ENCODE measurements at regions not wholly inside any gene's neighbourhood (a gene's known extent, or its start where the extent isn't known, plus 50 kb on each side); places are given as distances from the start of the nearest gene placed in this dataset.

GRCh38 chr10:44193166-44193565, 191.7 kb downstream of the CXCL12 start:
- ATAC-seq (ENCODE audit: low read depth in 2 of 2), result no peak
- H3K4me3 Mint-ChIP-seq, result no peak overlapping the region
- H3K9me3 ChIP-seq (ENCODE audit: control insufficient read depth in 2 of 2, low read length in 2 of 2), result no peaks in the 10 kb centered on the region

GRCh38 chr10:44192435-44192834, 192.5 kb downstream of the CXCL12 start:
- H3K4me3 ChIP-seq (ENCODE audit: low read depth, low read length), result no peak overlapping the region
- Mint-ChIP-seq H3K36me3 (no peaks in the 10 kb centered on the region), H3K4me3 (no peak overlapping the region), H3K27ac (no peak overlapping the region), H3K27me3 (no peaks in the 10 kb centered on the region), H3K9me3 (peaks cover 0 to 7% (median 0%) of the 10 kb centered on the region in 7 donors), H3K4me1 (no peaks in the 10 kb centered on the region)
- H3K27me3 ChIP-seq (ENCODE audit: control insufficient read depth, insufficient read depth, low read length), result no peaks in the 10 kb centered on the region
- DNase-seq (no peak), ATAC-seq (ENCODE audit: low read depth in 2 of 2) (no peak)
- H3K4me1 ChIP-seq (ENCODE audit: control insufficient read depth, insufficient read depth, low read length, poor library complexity, severe bottlenecking), result no peaks in the 10 kb centered on the region
- H3K27ac ChIP-seq (ENCODE audit: insufficient read depth, low read length, poor library complexity, severe bottlenecking), result no peak overlapping the region
- H3K36me3 ChIP-seq (ENCODE audit: control insufficient read depth, insufficient read depth, low read length), result no peaks in the 10 kb centered on the region
- no peaks in the 10 kb centered on the region for H3K9me3 ChIP-seq (ENCODE audit: control insufficient read depth in 2 of 2, low read length in 2 of 2)

More at GRCh38 chr10:44193166-44193565, 191.7 kb downstream of the CXCL12 start:
- Histone ChIP-seq H3K27me3 (ENCODE audit: control insufficient read depth, insufficient read depth, low read length) (no peaks in the 10 kb centered on the region), H3K4me1 (ENCODE audit: control insufficient read depth, insufficient read depth, low read length, poor library complexity, severe bottlenecking) (no peaks in the 10 kb centered on the region), H3K27ac (ENCODE audit: insufficient read depth, low read length, poor library complexity, severe bottlenecking) (no peak overlapping the region), H3K4me3 (ENCODE audit: low read depth, low read length) (no peak overlapping the region), H3K36me3 (ENCODE audit: control insufficient read depth, insufficient read depth, low read length) (no peaks in the 10 kb centered on the region)
- Mint-ChIP-seq H3K27ac (no peak overlapping the region), H3K27me3 (no peaks in the 10 kb centered on the region), H3K36me3 (no peaks in the 10 kb centered on the region), H3K4me1 (no peaks in the 10 kb centered on the region), H3K9me3 (peaks cover 0 to 5% (median 0%) of the 10 kb centered on the region in 7 donors)
- DNase-seq, result no peak

GRCh38 chr10:44190541-44190940, 194.4 kb downstream of the CXCL12 start:
- Mint-ChIP-seq H3K9me3 (peaks cover 0 to 6% (median 0%) of the 10 kb centered on the region in 7 donors), H3K4me1 (no peaks in the 10 kb centered on the region), H3K27ac (no peak overlapping the region), H3K4me3 (no peak overlapping the region), H3K27me3 (no peaks in the 10 kb centered on the region), H3K36me3 (no peaks in the 10 kb centered on the region)
- Histone ChIP-seq H3K4me1 (ENCODE audit: control insufficient read depth, insufficient read depth, low read length, poor library complexity, severe bottlenecking) (no peaks in the 10 kb centered on the region), H3K27ac (ENCODE audit: insufficient read depth, low read length, poor library complexity, severe bottlenecking) (no peak overlapping the region), H3K36me3 (ENCODE audit: control insufficient read depth, insufficient read depth, low read length) (no peaks in the 10 kb centered on the region), H3K27me3 (ENCODE audit: control insufficient read depth, insufficient read depth, low read length) (no peaks in the 10 kb centered on the region), H3K9me3 (ENCODE audit: control insufficient read depth in 2 of 2, low read length in 2 of 2) (no peaks in the 10 kb centered on the region), H3K4me3 (ENCODE audit: low read depth, low read length) (no peak overlapping the region)
- ATAC-seq (ENCODE audit: low read depth in 2 of 2) (no peak), DNase-seq (no peak)

GRCh38 chr10:44186821-44187220, 198.1 kb downstream of the CXCL12 start:
- Histone ChIP-seq H3K27ac (ENCODE audit: insufficient read depth, low read length, poor library complexity, severe bottlenecking) (no peak overlapping the region), H3K36me3 (ENCODE audit: control insufficient read depth, insufficient read depth, low read length) (no peaks in the 10 kb centered on the region), H3K4me3 (ENCODE audit: low read depth, low read length) (no peak overlapping the region), H3K27me3 (ENCODE audit: control insufficient read depth, insufficient read depth, low read length) (no peaks in the 10 kb centered on the region), H3K9me3 (ENCODE audit: control insufficient read depth in 2 of 2, low read length in 2 of 2) (no peaks in the 10 kb centered on the region), H3K4me1 (ENCODE audit: control insufficient read depth, insufficient read depth, low read length, poor library complexity, severe bottlenecking) (no peaks in the 10 kb centered on the region)
- ATAC-seq (ENCODE audit: low read depth in 2 of 2) (no peak), DNase-seq (no peak)
- no peaks in the 10 kb centered on the region for H3K36me3 Mint-ChIP-seq
- no peaks in the 10 kb centered on the region for H3K27me3 Mint-ChIP-seq
- no peak overlapping the region for H3K4me3 Mint-ChIP-seq
- H3K4me1 Mint-ChIP-seq, result no peaks in the 10 kb centered on the region
- no peak overlapping the region for H3K27ac Mint-ChIP-seq
- H3K9me3 Mint-ChIP-seq, result peaks cover 0 to 10% (median 2%) of the 10 kb centered on the region in 7 donors

GRCh38 chr10:44186150-44186549, 198.7 kb downstream of the CXCL12 start:
- Histone ChIP-seq H3K9me3 (ENCODE audit: control insufficient read depth in 2 of 2, low read length in 2 of 2) (no peaks in the 10 kb centered on the region), H3K4me3 (ENCODE audit: low read depth, low read length) (no peak overlapping the region), H3K36me3 (ENCODE audit: control insufficient read depth, insufficient read depth, low read length) (no peaks in the 10 kb centered on the region), H3K27me3 (ENCODE audit: control insufficient read depth, insufficient read depth, low read length) (no peaks in the 10 kb centered on the region), H3K27ac (ENCODE audit: insufficient read depth, low read length, poor library complexity, severe bottlenecking) (no peak overlapping the region), H3K4me1 (ENCODE audit: control insufficient read depth, insufficient read depth, low read length, poor library complexity, severe bottlenecking) (no peaks in the 10 kb centered on the region)
- no peaks in the 10 kb centered on the region for H3K27me3 Mint-ChIP-seq
- no peak for DNase-seq
- no peaks in the 10 kb centered on the region for H3K4me1 Mint-ChIP-seq
- no peak overlapping the region for H3K4me3 Mint-ChIP-seq
- H3K27ac Mint-ChIP-seq, result no peak overlapping the region
- peaks cover 0 to 10% (median 2%) of the 10 kb centered on the region in 7 donors for H3K9me3 Mint-ChIP-seq
- H3K36me3 Mint-ChIP-seq, result no peaks in the 10 kb centered on the region
- ATAC-seq (ENCODE audit: low read depth in 2 of 2), result no peak

- Histone ChIP-seq H3K4me1 (ENCODE audit: control insufficient read depth, insufficient read depth, low read length, poor library complexity, severe bottlenecking) (no peaks in the 10 kb centered on the region), H3K9me3 (ENCODE audit: control insufficient read depth in 2 of 2, low read length in 2 of 2) (no peaks in the 10 kb centered on the region), H3K4me3 (ENCODE audit: low read depth, low read length) (no peak overlapping the region), H3K27ac (ENCODE audit: insufficient read depth, low read length, poor library complexity, severe bottlenecking) (no peak overlapping the region), H3K36me3 (ENCODE audit: control insufficient read depth, insufficient read depth, low read length) (no peaks in the 10 kb centered on the region), H3K27me3 (ENCODE audit: control insufficient read depth, insufficient read depth, low read length) (no peaks in the 10 kb centered on the region)
- Mint-ChIP-seq H3K27ac (no peak overlapping the region), H3K4me1 (no peaks in the 10 kb centered on the region), H3K9me3 (peaks cover 0 to 8% (median 0%) of the 10 kb centered on the region in 7 donors), H3K36me3 (no peaks in the 10 kb centered on the region), H3K27me3 (no peaks in the 10 kb centered on the region), H3K4me3 (no peak overlapping the region)
- DNase-seq, result no peak
- no peak for ATAC-seq (ENCODE audit: low read depth in 2 of 2)
Measured at GRCh38 chr10:44185315-44185666, 199.6 kb downstream of the CXCL12 start.

- Histone ChIP-seq H3K4me1 (ENCODE audit: control insufficient read depth, insufficient read depth, low read length, poor library complexity, severe bottlenecking) (no peaks in the 10 kb centered on the region), H3K4me3 (ENCODE audit: low read depth, low read length) (no peak overlapping the region), H3K27me3 (ENCODE audit: control insufficient read depth, insufficient read depth, low read length) (no peaks in the 10 kb centered on the region), H3K27ac (ENCODE audit: insufficient read depth, low read length, poor library complexity, severe bottlenecking) (no peak overlapping the region), H3K36me3 (ENCODE audit: control insufficient read depth, insufficient read depth, low read length) (no peaks in the 10 kb centered on the region), H3K9me3 (ENCODE audit: control insufficient read depth in 2 of 2, low read length in 2 of 2) (no peaks in the 10 kb centered on the region)
- DNase-seq, result no peak
- Mint-ChIP-seq H3K27ac (no peak overlapping the region), H3K27me3 (no peaks in the 10 kb centered on the region), H3K36me3 (no peaks in the 10 kb centered on the region), H3K4me1 (no peaks in the 10 kb centered on the region), H3K4me3 (no peak overlapping the region), H3K9me3 (peaks cover 0 to 8% (median 0%) of the 10 kb centered on the region in 7 donors)
- no peak for ATAC-seq (ENCODE audit: low read depth in 2 of 2)
Measured at GRCh38 chr10:44184633-44185314, 200.1 kb downstream of the CXCL12 start.
